ENCODE measurements at regions not wholly inside any gene's neighbourhood (a gene's known extent, or its start where the extent isn't known, plus 50 kb on each side); places are given as distances from the start of the nearest gene placed in this dataset.
"Not testable (repeated sequence)": the region's sequence is repeated elsewhere in the genome, so short reads cannot be mapped to it uniquely, and the experiment has no call there.

DNA sequence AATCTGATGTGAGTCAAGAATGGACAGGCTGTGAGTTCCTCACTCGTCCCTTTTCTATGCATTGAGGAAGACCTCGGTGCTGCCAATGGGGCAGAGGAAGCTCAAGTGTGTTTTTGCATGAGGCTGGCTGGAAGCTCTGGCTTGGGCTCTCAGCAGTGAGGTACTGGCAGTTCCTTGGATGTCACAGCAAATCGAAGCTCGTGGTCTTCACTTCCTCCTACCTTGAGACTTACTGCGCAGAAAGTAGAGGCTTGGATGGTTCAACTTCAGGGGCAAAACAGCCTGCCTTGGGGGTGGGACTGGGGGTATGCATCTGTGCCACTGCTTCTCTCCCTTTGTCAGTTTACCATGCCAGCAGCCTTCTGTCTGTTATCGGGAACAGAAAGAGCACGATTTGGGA, 229.8 kb upstream of the PLGLB2 start:
- TF ChIP-seq, protein P1, sequence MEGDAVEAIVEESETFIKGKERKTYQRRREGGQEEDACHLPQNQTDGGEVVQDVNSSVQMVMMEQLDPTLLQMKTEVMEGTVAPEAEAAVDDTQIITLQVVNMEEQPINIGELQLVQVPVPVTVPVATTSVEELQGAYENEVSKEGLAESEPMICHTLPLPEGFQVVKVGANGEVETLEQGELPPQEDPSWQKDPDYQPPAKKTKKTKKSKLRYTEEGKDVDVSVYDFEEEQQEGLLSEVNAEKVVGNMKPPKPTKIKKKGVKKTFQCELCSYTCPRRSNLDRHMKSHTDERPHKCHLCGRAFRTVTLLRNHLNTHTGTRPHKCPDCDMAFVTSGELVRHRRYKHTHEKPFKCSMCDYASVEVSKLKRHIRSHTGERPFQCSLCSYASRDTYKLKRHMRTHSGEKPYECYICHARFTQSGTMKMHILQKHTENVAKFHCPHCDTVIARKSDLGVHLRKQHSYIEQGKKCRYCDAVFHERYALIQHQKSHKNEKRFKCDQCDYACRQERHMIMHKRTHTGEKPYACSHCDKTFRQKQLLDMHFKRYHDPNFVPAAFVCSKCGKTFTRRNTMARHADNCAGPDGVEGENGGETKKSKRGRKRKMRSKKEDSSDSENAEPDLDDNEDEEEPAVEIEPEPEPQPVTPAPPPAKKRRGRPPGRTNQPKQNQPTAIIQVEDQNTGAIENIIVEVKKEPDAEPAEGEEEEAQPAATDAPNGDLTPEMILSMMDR (conservative IDR thresholded peaks at IDR 0.05; ENCODE audit: low read depth, low read length): not testable (repeated sequence)
- not testable (repeated sequence) for TF ChIP-seq EZH2 (IDR thresholded peaks at IDR 0.05; ENCODE audit: low read length, unreplicated experiment); EZH2phosphoT487 (IDR thresholded peaks at IDR 0.05; ENCODE audit: borderline replicate concordance, low read length)

All from PC-3 (cell line).